Limb (tissue), 2 donors: ENCODE measurements at regions not wholly inside any gene's neighbourhood (a gene's known extent, or its start where the extent isn't known, plus 50 kb on each side); places are given as distances from the start of the nearest gene placed in this dataset.

Experiments
- DNase-seq, 2 donors: peaks; one replicate each; pipeline ENCODE4 v3.0.0-alpha.2; 2016; ENCODE audit errors: extremely low spot score in 2 of 2

GRCh38 chr16:65988024-65988595 is 378.4 kb upstream of the CDH5 start:
- DNase-seq: no peak

- DNase-seq: no peak
Observed at GRCh38 chr16:65984296-65984695, 382.2 kb upstream of the CDH5 start.

- no peak for DNase-seq
Observed at GRCh38 chr16:65981057-65981456, 385.4 kb upstream of the CDH5 start.

GRCh38 chr16:65975049-65975708 is 391.3 kb upstream of the CDH5 start:
- no peak for DNase-seq

GRCh38 chr16:65967376-65967775 is 399.1 kb upstream of the CDH5 start:
- no peak for DNase-seq

GRCh38 chr16:65965628-65966027 is 400.9 kb upstream of the CDH5 start:
- no peak for DNase-seq

GRCh38 chr16:65964752-65965151 is 401.7 kb upstream of the CDH5 start:
- DNase-seq: no peak

- DNase-seq: peak in 1 of 2 donors; percentile 5
Observed at GRCh38 chr16:65961476-65962143, 404.9 kb upstream of the CDH5 start.

- DNase-seq: no peak
Observed at GRCh38 chr16:65959983-65960382, 406.5 kb upstream of the CDH5 start.

- no peak for DNase-seq
Observed at GRCh38 chr16:65958086-65958485, 408.4 kb upstream of the CDH5 start.

GRCh38 chr16:65956100-65956499 is 410.4 kb upstream of the CDH5 start:
- DNase-seq: no peak

GRCh38 chr16:65954446-65954845 is 412.0 kb upstream of the CDH5 start:
- DNase-seq: no peak

- no peak for DNase-seq
Observed at GRCh38 chr16:65950211-65950610, 416.3 kb upstream of the CDH5 start.

- no peak for DNase-seq
Observed at GRCh38 chr16:65948361-65948760, 418.1 kb upstream of the CDH5 start.

GRCh38 chr16:65947951-65948350 is 418.5 kb upstream of the CDH5 start:
- no peak for DNase-seq

GRCh38 chr16:65945493-65945892 is 421.0 kb upstream of the CDH5 start:
- no peak for DNase-seq

- no peak for DNase-seq
Observed at GRCh38 chr16:65944361-65944760, 422.1 kb upstream of the CDH5 start.

GRCh38 chr16:65940711-65941110 is 425.8 kb upstream of the CDH5 start:
- DNase-seq: no peak

GRCh38 chr16:65938083-65938482 is 428.4 kb upstream of the CDH5 start:
- no peak for DNase-seq

GRCh38 chr16:65937455-65937854 is 429.0 kb upstream of the CDH5 start:
- DNase-seq: no peak

- DNase-seq: no peak
Observed at GRCh38 chr16:65936096-65936495, 430.4 kb upstream of the CDH5 start.

GRCh38 chr16:65934443-65934842 is 432.0 kb upstream of the CDH5 start:
- no peak for DNase-seq

GRCh38 chr16:65933703-65934102 is 432.8 kb upstream of the CDH5 start:
- DNase-seq: no peak
